HCT116 (cell line): ENCODE measurements at regions not wholly inside any gene's neighbourhood (a gene's known extent, or its start where the extent isn't known, plus 50 kb on each side); places are given as distances from the start of the nearest gene placed in this dataset.

Source experiments
- ATAC-seq: fragments of 200-7000 bp; cut with Tn5 transposase; 2 replicates; pipeline ENCODE4 v1.9.1; 2020; ENCODE audit warnings: mild to moderate bottlenecking, moderate library complexity
- BruUV-seq: library from RNA; stranded (reverse); fragments of 400-500 nt; replicated peaks from 2 replicates; lab custom pipeline; 2021; lab: Mats Ljungman, UMichigan
- CTCF ChIA-PET: fragments of 300-600 bp; sonication (Branson Sonifier 250); formaldehyde crosslinking; loops from one replicate; lab custom pipeline; 2021; ENCODE audit warnings: antibody characterized with exemption; lab: Charles Lee
- POLR2A ChIA-PET: fragments of 300-600, 350-600 bp; sonication (Branson Sonifier 250); formaldehyde crosslinking; loops from one replicate; lab custom pipeline; 2021; ENCODE audit warnings: antibody characterized with exemption; lab: Charles Lee
- RAD21 ChIA-PET, 2 experiments: fragments of 300-600 bp; sonication (Branson Sonifier 250); formaldehyde crosslinking; loops; one replicate each; lab custom pipeline; 2023; ENCODE audit warnings: low total read pairs in 2 of 2; ENCODE audit not compliant: uncharacterized antibody in 2 of 2, unreplicated experiment in 2 of 2, low non-redundant PET in 1 of 2; lab: Charles Lee
- DNase-seq: peaks from one replicate; pipeline ENCODE4 v3.0.0-alpha.2; 2010; ENCODE audit warnings: low read depth, low spot score
- H2AFZ ChIP-seq: fragments of 200-600 bp; shearing (Covaris generic), sonication (generic); 2 replicates; pipeline ENCODE4 v1.6.1; 2017; ENCODE audit warnings: low read depth, mixed run types, mixed read lengths, antibody characterized with exemption, low read length; ENCODE audit not compliant: poor library complexity, severe bottlenecking
- H3K27ac ChIP-seq: 2 replicates; pipeline ENCODE4 v1.5.1; 2012; ENCODE audit warnings: low read depth, low read length
- H3K27me3 ChIP-seq: fragments of 200-600 bp; sonication (generic); 2 replicates; pipeline ENCODE4 v1.6.1; 2016; ENCODE audit warnings: mixed run types, low read length, mixed read lengths; ENCODE audit not compliant: insufficient read depth
- H3K36me3 ChIP-seq, 2 experiments: fragments of 200-500 bp in 1 of 2; fragments of 200-600 bp in 1 of 2; sonication (Bioruptor generic) in 1 of 2; sonication (generic) in 1 of 2; 2 replicates each; pipeline versions ENCODE4 v1.5.1 to v1.6.1; 2014 to 2016; ENCODE audit warnings: low read length in 2 of 2, inconsistent platforms in 1 of 2, mixed read lengths in 1 of 2, mixed run types in 1 of 2; ENCODE audit not compliant: insufficient read depth in 2 of 2, control insufficient read depth in 1 of 2
- H3K4me1 ChIP-seq, 2 experiments: fragments of 200-600 bp in 1 of 2; sonication (generic) in 1 of 2; 2 replicates each; pipeline versions ENCODE4 v1.5.1 to v1.6.1; 2012 to 2017; ENCODE audit warnings: low read length in 2 of 2, inconsistent platforms in 1 of 2, mild to moderate bottlenecking in 1 of 2, mixed read lengths in 1 of 2, mixed run types in 1 of 2, moderate library complexity in 1 of 2; ENCODE audit not compliant: insufficient read depth in 2 of 2, control insufficient read depth in 1 of 2
- H3K4me2 ChIP-seq: fragments of 200-600 bp; sonication (generic); 2 replicates; pipeline ENCODE4 v1.6.1; 2017; ENCODE audit warnings: mixed run types, low read length, mixed read lengths
- H3K4me3 ChIP-seq, 2 experiments: fragments of 200-600 bp in 1 of 2; sonication (generic) in 1 of 2; replicated peaks in 1 of 2; 2 replicates each; pipeline ENCODE4 v1.5.1; 2011 to 2016; ENCODE audit warnings: low read length in 2 of 2, control low read depth in 1 of 2, low read depth in 1 of 2, mild to moderate bottlenecking in 1 of 2, mixed read lengths in 1 of 2, mixed run types in 1 of 2
- H3K79me2 ChIP-seq: fragments of 200-600 bp; sonication (generic); 2 replicates; pipeline ENCODE4 v1.6.1; 2017; ENCODE audit warnings: mild to moderate bottlenecking, mixed run types, low read length, moderate library complexity, mixed read lengths; ENCODE audit not compliant: insufficient read depth
- H3K9ac ChIP-seq: fragments of 200-600 bp; sonication (generic); 2 replicates; pipeline ENCODE4 v1.6.1; 2016; ENCODE audit warnings: low read length, mixed read lengths
- H3K9me2 ChIP-seq: fragments of 200-600 bp; sonication (generic), shearing (Covaris generic); 2 replicates; pipeline ENCODE4 v1.6.1; 2017; ENCODE audit warnings: mixed run types, mild to moderate bottlenecking, moderate library complexity; ENCODE audit not compliant: insufficient read depth
- H3K9me3 ChIP-seq, 2 experiments: fragments of 200-500 bp in 1 of 2; fragments of 200-600 bp in 1 of 2; sonication (Bioruptor generic) in 1 of 2; sonication (generic) in 1 of 2; 2 replicates each; pipeline ENCODE4 v1.6.1; 2014 to 2017; ENCODE audit warnings: low read length in 2 of 2, mixed read lengths in 2 of 2, inconsistent platforms in 1 of 2, low read depth in 1 of 2, mild to moderate bottlenecking in 1 of 2, mixed run types in 1 of 2, moderate library complexity in 1 of 2; ENCODE audit not compliant: control insufficient read depth in 1 of 2, insufficient read depth in 1 of 2
- H4K20me1 ChIP-seq: fragments of 200-600 bp; sonication (generic), shearing (Covaris generic); 2 replicates; pipeline ENCODE4 v1.6.1; 2017; ENCODE audit warnings: mixed run types, mild to moderate bottlenecking, moderate library complexity; ENCODE audit not compliant: insufficient read depth
- CBX3 ChIP-seq: IDR thresholded peaks from 2 replicates; pipeline ENCODE4 v1.6.1; 2012; ENCODE audit warnings: low read depth
- CEBPB ChIP-seq: IDR thresholded peaks from 2 replicates; pipeline ENCODE4 v1.6.1; 2012; ENCODE audit warnings: low read depth
- EGR1 ChIP-seq: IDR thresholded peaks from 2 replicates; pipeline ENCODE4 v1.6.1; 2012; ENCODE audit warnings: low read depth
- ELF1 ChIP-seq: IDR thresholded peaks from 2 replicates; pipeline ENCODE4 v1.6.1; 2012; ENCODE audit warnings: low read depth, borderline replicate concordance
- FOSL1 ChIP-seq: IDR thresholded peaks from 2 replicates; pipeline ENCODE4 v1.6.1; 2012; ENCODE audit warnings: low read depth
- JUND ChIP-seq: IDR thresholded peaks from 2 replicates; pipeline ENCODE4 v1.6.1; 2012
- POLR2AphosphoS5 ChIP-seq: IDR thresholded peaks from 2 replicates; pipeline ENCODE4 v1.6.1; 2011; ENCODE audit warnings: mild to moderate bottlenecking, low read depth, low read length, moderate library complexity
- RAD21 ChIP-seq: IDR thresholded peaks from 2 replicates; pipeline ENCODE4 v1.6.1; 2012; ENCODE audit warnings: low read depth, mild to moderate bottlenecking
- SIN3A ChIP-seq: IDR thresholded peaks from 2 replicates; pipeline ENCODE4 v1.6.1; 2012; ENCODE audit warnings: low read depth
- SP1 ChIP-seq: IDR thresholded peaks from 2 replicates; pipeline ENCODE4 v1.6.1; 2012; ENCODE audit warnings: low read depth
- YY1 ChIP-seq: IDR thresholded peaks from 2 replicates; pipeline ENCODE4 v1.6.1; 2011; ENCODE audit warnings: low read length, low read depth, moderate library complexity, mild to moderate bottlenecking; ENCODE audit not compliant: insufficient replicate concordance; ENCODE audit errors: extremely low read depth
- ZFX ChIP-seq: fragments of 450-650 bp; IDR thresholded peaks from 2 replicates; pipeline ENCODE4 v1.6.1; 2017
- ZNF274 ChIP-seq: fragments of 200-500 bp; sonication (Bioruptor generic); IDR thresholded peaks from 2 replicates; pipeline ENCODE4 v1.6.1; 2014; ENCODE audit warnings: mild to moderate bottlenecking, low read depth, low read length, inconsistent platforms
- intact Hi-C: fragments of 100-400 bp; cut with micrococcal nuclease; formaldehyde crosslinking; loops from 2 replicates; pipeline ENCODE4 v1.10.0; 2022
- TF ChIP-seq, protein P1 (sequence below), 3 experiments: fragments of 200-600 bp in 1 of 3; sonication (generic) in 1 of 3; IDR thresholded peaks in 2 of 3; conservative IDR thresholded peaks in 1 of 3; 2 replicates each; pipeline ENCODE4 v1.5.1; 2012 to 2017; ENCODE audit warnings: low read depth in 2 of 3, low read length in 2 of 3, antibody characterized with exemption in 1 of 3, borderline replicate concordance in 1 of 3, control low read depth in 1 of 3, mild to moderate bottlenecking in 1 of 3, mixed read lengths in 1 of 3, mixed run types in 1 of 3, moderate library complexity in 1 of 3; ENCODE audit not compliant: insufficient read depth in 1 of 3
- TF ChIP-seq, protein P2 (sequence below): IDR thresholded peaks from 2 replicates; pipeline ENCODE4 v1.6.1; 2011; ENCODE audit warnings: mild to moderate bottlenecking, low read length, moderate library complexity; ENCODE audit not compliant: insufficient replicate concordance; ENCODE audit errors: extremely low read depth
- TF ChIP-seq, protein P3 (sequence below): IDR thresholded peaks from 2 replicates; pipeline ENCODE4 v1.6.1; 2012

DNA sequence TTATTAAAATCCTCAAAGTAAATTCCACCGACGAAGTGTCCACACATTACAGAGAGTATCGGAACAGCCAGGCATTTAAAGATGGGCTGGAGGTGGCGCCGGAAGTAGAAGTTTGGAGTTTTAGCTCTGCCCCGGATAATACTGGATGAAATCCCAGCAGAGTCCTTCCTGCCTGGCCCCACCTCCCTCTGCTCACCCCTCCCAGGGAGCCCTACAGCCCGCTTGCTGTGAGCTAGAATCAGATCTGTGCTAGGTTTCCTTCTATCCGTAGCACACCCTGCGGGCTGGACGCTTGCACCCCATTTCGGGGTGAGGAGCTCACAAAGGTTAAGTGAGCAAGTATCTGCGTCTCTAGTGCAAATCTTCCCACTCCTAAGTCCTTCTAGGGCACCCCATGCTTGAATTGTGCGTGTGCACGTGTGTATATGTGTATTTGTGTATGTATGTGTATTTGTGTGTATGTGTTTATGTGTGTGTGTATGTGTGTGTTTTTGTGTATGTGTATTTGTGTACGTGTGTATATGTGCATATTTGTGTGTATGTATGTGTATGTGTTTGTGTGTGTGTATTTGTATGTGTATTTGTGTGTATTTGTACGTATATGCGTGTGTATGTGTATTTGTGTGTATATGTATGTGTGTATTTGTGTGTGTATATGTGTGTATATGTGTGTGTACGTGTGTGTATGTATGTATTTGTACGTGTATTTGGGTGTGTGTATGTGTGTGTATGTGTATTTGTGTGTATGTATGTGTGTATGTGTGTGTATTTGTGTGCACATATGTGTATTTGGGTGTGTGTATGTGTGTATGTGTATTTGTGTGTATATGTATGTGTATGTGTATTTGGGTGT, 61.4 kb downstream of the HAPSTR1 start:
- intact Hi-C loops: no loop called here

More for the DNA sequence above, 61.4 kb downstream of the HAPSTR1 start:
- BruUV-seq: no TSS peak
- H3K4me1 ChIP-seq: peaks cover 0 to 5% of the 10 kb centered on the region in 2 experiments; a peak in 1 of 4 replicates
- no peak overlapping the region for H3K9ac ChIP-seq
- H2AFZ ChIP-seq: no peak overlapping the region
- H3K9me2 ChIP-seq: no peaks in the 10 kb centered on the region
- DNase-seq (no peak), ATAC-seq (no peak)
- H3K4me2 ChIP-seq: no peak overlapping the region
- ChIA-PET RAD21 (no interaction called here), POLR2A (no interaction called here), CTCF (interaction anchor here (1.5 kb wide), 1 partner anchor 14 kb away, joined by 6 read pairs; no protein-coding TSS in a partner anchor)
- H3K9me3 ChIP-seq: no peaks in the 10 kb centered on the region
- TF ChIP-seq SP1: no peak
- TF ChIP-seq POLR2AphosphoS5: no peak
- no peak for TF ChIP-seq SIN3A
- TF ChIP-seq JUND: no peak
- no peak for TF ChIP-seq ZNF274
- TF ChIP-seq ZFX: no peak
- TF ChIP-seq, protein P1, sequence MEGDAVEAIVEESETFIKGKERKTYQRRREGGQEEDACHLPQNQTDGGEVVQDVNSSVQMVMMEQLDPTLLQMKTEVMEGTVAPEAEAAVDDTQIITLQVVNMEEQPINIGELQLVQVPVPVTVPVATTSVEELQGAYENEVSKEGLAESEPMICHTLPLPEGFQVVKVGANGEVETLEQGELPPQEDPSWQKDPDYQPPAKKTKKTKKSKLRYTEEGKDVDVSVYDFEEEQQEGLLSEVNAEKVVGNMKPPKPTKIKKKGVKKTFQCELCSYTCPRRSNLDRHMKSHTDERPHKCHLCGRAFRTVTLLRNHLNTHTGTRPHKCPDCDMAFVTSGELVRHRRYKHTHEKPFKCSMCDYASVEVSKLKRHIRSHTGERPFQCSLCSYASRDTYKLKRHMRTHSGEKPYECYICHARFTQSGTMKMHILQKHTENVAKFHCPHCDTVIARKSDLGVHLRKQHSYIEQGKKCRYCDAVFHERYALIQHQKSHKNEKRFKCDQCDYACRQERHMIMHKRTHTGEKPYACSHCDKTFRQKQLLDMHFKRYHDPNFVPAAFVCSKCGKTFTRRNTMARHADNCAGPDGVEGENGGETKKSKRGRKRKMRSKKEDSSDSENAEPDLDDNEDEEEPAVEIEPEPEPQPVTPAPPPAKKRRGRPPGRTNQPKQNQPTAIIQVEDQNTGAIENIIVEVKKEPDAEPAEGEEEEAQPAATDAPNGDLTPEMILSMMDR (IDR thresholded peaks at IDR 0.05 in 2 of 3, conservative IDR thresholded peaks at IDR 0.05 in 1 of 3; ENCODE audit: borderline replicate concordance in 1 of 3, insufficient read depth in 1 of 3, low read depth in 2 of 3, low read length in 2 of 3): no peak
- no peak for TF ChIP-seq EGR1
- no peak for TF ChIP-seq ELF1
- TF ChIP-seq RAD21: no peak
- no peak for TF ChIP-seq YY1
- no peak for TF ChIP-seq CBX3
- TF ChIP-seq, protein P2, sequence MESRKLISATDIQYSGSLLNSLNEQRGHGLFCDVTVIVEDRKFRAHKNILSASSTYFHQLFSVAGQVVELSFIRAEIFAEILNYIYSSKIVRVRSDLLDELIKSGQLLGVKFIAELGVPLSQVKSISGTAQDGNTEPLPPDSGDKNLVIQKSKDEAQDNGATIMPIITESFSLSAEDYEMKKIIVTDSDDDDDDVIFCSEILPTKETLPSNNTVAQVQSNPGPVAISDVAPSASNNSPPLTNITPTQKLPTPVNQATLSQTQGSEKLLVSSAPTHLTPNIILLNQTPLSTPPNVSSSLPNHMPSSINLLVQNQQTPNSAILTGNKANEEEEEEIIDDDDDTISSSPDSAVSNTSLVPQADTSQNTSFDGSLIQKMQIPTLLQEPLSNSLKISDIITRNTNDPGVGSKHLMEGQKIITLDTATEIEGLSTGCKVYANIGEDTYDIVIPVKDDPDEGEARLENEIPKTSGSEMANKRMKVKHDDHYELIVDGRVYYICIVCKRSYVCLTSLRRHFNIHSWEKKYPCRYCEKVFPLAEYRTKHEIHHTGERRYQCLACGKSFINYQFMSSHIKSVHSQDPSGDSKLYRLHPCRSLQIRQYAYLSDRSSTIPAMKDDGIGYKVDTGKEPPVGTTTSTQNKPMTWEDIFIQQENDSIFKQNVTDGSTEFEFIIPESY: no peak
- no peak for TF ChIP-seq FOSL1
- no peak for TF ChIP-seq CEBPB
- TF ChIP-seq, protein P3, sequence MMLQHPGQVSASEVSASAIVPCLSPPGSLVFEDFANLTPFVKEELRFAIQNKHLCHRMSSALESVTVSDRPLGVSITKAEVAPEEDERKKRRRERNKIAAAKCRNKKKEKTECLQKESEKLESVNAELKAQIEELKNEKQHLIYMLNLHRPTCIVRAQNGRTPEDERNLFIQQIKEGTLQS: no peak
- H3K4me3 ChIP-seq: no peak overlapping the region
- H3K36me3 ChIP-seq: no peaks in the 10 kb centered on the region
- H3K27ac ChIP-seq: no peak overlapping the region
- no peaks in the 10 kb centered on the region for H4K20me1 ChIP-seq
- no peaks in the 10 kb centered on the region for H3K79me2 ChIP-seq
- no peaks in the 10 kb centered on the region for H3K27me3 ChIP-seq
